ENCODE measurements at regions not wholly inside any gene's neighbourhood (a gene's known extent, or its start where the extent isn't known, plus 50 kb on each side); places are given as distances from the start of the nearest gene placed in this dataset.
"Not testable (repeated sequence)": the region's sequence is repeated elsewhere in the genome, so short reads cannot be mapped to it uniquely, and the experiment has no call there.

DNA sequence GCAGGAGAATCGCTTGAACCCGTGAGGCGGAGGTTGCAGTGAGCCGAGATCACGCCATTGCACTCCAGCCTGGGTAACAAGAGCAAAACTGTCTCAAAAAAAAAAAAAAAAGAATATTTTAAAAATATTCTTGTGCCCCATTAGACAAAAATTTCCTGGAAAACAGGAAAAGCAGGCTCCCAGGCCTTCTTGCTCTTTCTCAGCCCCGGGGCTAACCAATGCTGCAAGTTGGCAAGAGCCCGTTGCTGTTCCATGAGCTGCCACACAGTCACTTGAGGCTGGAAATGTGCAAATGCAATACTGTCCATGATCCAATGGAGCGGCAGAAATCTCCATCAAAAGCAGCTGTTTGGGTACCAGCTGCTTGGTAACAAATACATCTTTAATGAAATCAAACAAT, 994.7 kb downstream of the VRK1 start:
- TF ChIP-seq, protein P1, sequence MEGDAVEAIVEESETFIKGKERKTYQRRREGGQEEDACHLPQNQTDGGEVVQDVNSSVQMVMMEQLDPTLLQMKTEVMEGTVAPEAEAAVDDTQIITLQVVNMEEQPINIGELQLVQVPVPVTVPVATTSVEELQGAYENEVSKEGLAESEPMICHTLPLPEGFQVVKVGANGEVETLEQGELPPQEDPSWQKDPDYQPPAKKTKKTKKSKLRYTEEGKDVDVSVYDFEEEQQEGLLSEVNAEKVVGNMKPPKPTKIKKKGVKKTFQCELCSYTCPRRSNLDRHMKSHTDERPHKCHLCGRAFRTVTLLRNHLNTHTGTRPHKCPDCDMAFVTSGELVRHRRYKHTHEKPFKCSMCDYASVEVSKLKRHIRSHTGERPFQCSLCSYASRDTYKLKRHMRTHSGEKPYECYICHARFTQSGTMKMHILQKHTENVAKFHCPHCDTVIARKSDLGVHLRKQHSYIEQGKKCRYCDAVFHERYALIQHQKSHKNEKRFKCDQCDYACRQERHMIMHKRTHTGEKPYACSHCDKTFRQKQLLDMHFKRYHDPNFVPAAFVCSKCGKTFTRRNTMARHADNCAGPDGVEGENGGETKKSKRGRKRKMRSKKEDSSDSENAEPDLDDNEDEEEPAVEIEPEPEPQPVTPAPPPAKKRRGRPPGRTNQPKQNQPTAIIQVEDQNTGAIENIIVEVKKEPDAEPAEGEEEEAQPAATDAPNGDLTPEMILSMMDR (IDR thresholded peaks at IDR 0.05; ENCODE audit: low read depth, low read length, missing control alignments): no peak
- no peak for DNase-seq (ENCODE audit: low read depth)
- in situ Hi-C loops (cut with HindIII; ENCODE audit: low sequenced_read_pairs): no loop called here
- H3K4me3 ChIP-seq (ENCODE audit: low read depth, low read length): no peak overlapping the region

DNA sequence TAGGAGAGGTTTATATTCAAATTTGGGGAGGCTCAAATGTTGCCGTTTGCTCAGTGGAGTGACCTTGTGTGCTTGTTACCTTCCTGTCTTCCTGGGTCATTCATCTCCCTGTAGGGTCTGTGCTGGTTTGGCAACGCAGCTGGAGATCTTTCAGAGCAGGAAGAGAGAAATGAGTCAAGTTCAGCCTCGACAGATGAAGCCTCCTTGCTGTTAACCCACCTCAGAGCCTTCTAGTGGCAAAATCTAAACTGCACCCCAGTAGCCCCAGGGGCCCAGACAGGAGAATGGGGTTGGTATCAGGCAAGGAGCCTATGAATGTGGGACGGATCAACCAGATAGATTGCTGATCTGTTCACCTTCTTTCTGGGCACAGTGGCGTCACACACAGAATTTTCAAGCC, 999.3 kb downstream of the VRK1 start:
- H3K4me3 ChIP-seq (ENCODE audit: low read depth, low read length): no peak overlapping the region
- in situ Hi-C loops (cut with HindIII; ENCODE audit: low sequenced_read_pairs): no loop called here
- DNase-seq (ENCODE audit: low read depth): no peak
- TF ChIP-seq, protein P1 (IDR thresholded peaks at IDR 0.05; ENCODE audit: low read depth, low read length, missing control alignments): no peak

DNA sequence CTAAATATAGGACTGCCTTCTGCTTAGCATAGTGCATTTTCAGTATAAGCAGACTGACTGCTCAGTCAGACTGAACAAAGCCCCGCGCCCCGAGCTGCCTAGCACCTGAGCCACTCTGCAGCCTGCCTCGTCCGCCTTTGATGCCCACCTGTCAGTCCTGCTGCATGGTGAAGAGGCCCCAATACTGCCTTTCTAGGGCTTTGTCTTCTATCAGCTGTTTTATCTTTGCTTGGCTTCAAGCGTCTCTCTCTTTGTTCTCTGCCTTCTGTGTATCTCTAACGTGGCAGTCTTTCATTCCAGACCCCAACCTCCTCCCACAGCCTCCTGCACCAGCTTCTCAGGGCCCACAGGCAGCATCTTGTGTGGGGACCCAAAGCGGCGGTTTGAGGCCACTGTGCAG, 1001.0 kb downstream of the VRK1 start:
- H3K4me3 ChIP-seq (ENCODE audit: low read depth, low read length): no peak overlapping the region
- no peak for DNase-seq (ENCODE audit: low read depth)
- TF ChIP-seq, protein P1 (IDR thresholded peaks at IDR 0.05; ENCODE audit: low read depth, low read length, missing control alignments): no peak
- in situ Hi-C loops (cut with HindIII; ENCODE audit: low sequenced_read_pairs): no loop called here

DNA sequence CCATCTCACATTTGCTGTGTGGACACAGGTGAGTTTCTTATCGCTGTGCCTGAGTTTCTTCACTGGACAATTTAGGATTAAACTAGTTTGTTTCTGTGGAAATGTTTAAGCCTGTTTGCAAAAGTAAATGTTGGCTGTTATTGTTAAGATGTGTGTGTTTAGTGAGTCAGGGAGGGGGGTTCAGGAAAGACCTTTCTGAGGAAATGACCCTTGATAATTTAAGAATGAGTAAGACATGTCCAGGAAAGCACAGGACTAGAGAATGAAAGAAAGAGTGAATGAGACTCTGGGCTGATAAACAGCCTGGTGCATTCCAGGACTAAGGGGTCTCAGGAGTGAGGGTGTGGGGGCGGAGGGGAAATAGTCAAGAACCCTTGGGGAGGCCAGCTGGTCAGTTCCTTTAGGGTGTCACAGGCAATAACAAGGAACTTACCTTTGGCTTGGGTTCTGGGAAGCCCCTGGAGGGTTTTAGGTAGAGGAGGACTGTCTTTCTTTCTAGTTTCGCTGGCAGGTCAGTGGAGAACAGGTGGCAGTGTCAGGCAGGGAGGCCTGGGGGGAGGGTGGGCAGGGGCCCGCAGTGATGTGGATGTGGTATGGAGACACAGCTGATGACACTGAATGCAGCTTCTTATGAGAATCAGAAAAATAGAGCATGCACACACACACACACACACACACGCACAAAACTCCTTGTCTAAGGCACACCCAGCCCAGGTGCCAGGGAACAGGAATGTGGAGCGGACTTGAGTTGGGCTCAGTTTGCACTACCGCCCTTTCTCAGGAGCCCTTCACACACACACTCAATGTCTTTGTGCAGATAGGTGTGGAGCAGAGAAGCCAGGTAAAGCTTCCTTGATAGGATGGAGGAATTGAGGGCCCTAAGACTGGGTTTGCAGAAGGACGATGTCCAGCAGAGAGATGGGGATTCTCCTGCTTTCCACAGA, 1005.5 kb downstream of the VRK1 start:
- H3K4me3 ChIP-seq (ENCODE audit: low read depth, low read length): no peak overlapping the region
- in situ Hi-C loops (cut with HindIII; ENCODE audit: low sequenced_read_pairs): no loop called here
- TF ChIP-seq, protein P1 (IDR thresholded peaks at IDR 0.05; ENCODE audit: low read depth, low read length, missing control alignments): no peak
- DNase-seq (ENCODE audit: low read depth): peak; percentile 28

DNA sequence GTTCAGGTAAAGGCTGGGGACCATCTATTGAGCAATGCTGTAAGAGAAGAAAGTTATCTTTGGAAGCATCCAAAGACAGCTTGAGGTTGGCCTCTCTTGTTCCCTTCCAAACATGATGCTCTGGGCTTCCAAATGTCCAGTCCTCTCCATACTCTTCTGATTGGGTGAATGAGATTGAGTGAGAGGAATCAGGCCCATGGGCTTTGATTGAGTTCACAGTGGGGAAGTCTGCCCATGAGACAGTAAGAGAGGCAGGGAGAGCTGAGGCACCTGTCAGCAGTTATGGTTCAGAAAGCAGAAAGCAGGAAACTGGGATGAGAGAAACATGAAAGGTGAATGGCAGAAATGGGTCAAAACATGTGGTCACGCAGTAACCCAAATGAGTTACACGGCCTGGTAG, 1006.9 kb downstream of the VRK1 start:
- DNase-seq (ENCODE audit: low read depth): no peak
- no peak overlapping the region for H3K4me3 ChIP-seq (ENCODE audit: low read depth, low read length)
- in situ Hi-C loops (cut with HindIII; ENCODE audit: low sequenced_read_pairs): no loop called here
- TF ChIP-seq, protein P1 (IDR thresholded peaks at IDR 0.05; ENCODE audit: low read depth, low read length, missing control alignments): no peak

DNA sequence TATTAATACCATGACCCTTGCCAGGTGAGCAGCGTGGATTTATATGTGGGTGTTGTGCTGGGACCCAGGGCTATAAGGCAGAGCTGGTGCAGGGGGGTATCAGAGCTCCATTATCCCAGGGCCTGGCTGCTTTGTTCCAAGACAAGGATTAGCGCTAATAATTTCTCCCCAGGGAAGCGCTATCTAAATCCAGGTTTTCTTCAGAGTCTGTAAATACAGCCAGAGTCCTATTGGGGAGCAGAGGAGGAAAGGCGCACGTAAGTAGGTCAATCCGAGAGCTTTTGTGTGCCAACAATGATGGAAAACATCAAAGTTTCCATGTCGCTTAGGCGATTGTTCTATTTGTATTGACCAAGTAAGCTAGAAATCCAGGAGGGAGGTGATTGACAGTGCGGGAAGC, 1009.7 kb downstream of the VRK1 start:
- no peak for DNase-seq (ENCODE audit: low read depth)
- in situ Hi-C loops (cut with HindIII; ENCODE audit: low sequenced_read_pairs): no loop called here
- no peak overlapping the region for H3K4me3 ChIP-seq (ENCODE audit: low read depth, low read length)
- TF ChIP-seq, protein P1 (IDR thresholded peaks at IDR 0.05; ENCODE audit: low read depth, low read length, missing control alignments): no peak

DNA sequence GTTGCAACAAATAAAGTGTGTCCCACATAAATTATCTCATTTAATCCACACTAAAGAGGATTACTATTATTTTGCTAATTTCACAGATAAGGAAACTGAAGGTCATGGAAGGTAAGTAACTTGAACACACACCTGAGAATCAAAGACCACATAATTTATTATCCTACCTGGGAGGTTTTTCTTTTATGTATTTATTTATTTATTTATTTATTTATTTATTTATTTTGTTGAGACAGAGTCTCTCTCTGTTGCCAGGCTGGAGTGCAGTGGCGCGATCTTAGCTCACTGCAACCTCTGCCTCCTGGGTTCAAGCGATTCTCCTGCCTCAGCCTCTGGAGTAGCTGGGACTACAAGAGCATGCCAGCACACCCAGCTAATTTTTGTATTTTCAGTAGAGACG, 1011.4 kb downstream of the VRK1 start:
- DNase-seq (ENCODE audit: low read depth); H3K4me3 ChIP-seq (ENCODE audit: low read depth, low read length); in situ Hi-C loops (cut with HindIII; ENCODE audit: low sequenced_read_pairs): not testable (repeated sequence)
